ENCODE measurements at regions not wholly inside any gene's neighbourhood (a gene's known extent, or its start where the extent isn't known, plus 50 kb on each side); places are given as distances from the start of the nearest gene placed in this dataset.

GRCh38 chr11:13874597-13874996, 87.9 kb upstream of the SPON1 start:
- H3K27ac ChIP-seq (replicated peaks), result no peak overlapping the region
- no peak overlapping the region for H3K4me3 ChIP-seq (replicated peaks; ENCODE audit: insufficient read depth, low read length)
- TF ChIP-seq POLR2AphosphoS5 (IDR thresholded peaks at IDR 0.05; ENCODE audit: low read depth) (no peak), SPI1 (IDR thresholded peaks at IDR 0.05; ENCODE audit: borderline replicate concordance, low read depth) (no peak), REST (IDR thresholded peaks at IDR 0.05; ENCODE audit: insufficient replicate concordance, low read depth) (no peak), CTCF (IDR thresholded peaks at IDR 0.05; ENCODE audit: insufficient read depth, low read length) (no peak), GABPA (IDR thresholded peaks at IDR 0.05; ENCODE audit: low read depth) (no peak)
- DNase-seq (ENCODE audit: low read depth in 1 of 2, low spot score in 1 of 2), result no peak
- no peaks in the 10 kb centered on the region for H3K27me3 ChIP-seq (ENCODE audit: insufficient read depth, poor library complexity, severe bottlenecking)

- H3K27me3 ChIP-seq (ENCODE audit: insufficient read depth, poor library complexity, severe bottlenecking), result no peaks in the 10 kb centered on the region
- no peak overlapping the region for H3K27ac ChIP-seq (replicated peaks)
- DNase-seq (ENCODE audit: low read depth in 1 of 2, low spot score in 1 of 2), result no peak
- no peak overlapping the region for H3K4me3 ChIP-seq (replicated peaks; ENCODE audit: insufficient read depth, low read length)
- TF ChIP-seq POLR2AphosphoS5 (IDR thresholded peaks at IDR 0.05; ENCODE audit: low read depth) (no peak), GABPA (IDR thresholded peaks at IDR 0.05; ENCODE audit: low read depth) (no peak), REST (IDR thresholded peaks at IDR 0.05; ENCODE audit: insufficient replicate concordance, low read depth) (no peak), CTCF (IDR thresholded peaks at IDR 0.05; ENCODE audit: insufficient read depth, low read length) (no peak), SPI1 (IDR thresholded peaks at IDR 0.05; ENCODE audit: borderline replicate concordance, low read depth) (no peak)
Observed at GRCh38 chr11:13875643-13876042, 86.9 kb upstream of the SPON1 start.

GRCh38 chr11:13876423-13876822, 86.1 kb upstream of the SPON1 start:
- no peaks in the 10 kb centered on the region for H3K27me3 ChIP-seq (ENCODE audit: insufficient read depth, poor library complexity, severe bottlenecking)
- no peak for DNase-seq (ENCODE audit: low read depth in 1 of 2, low spot score in 1 of 2)
- TF ChIP-seq POLR2AphosphoS5 (IDR thresholded peaks at IDR 0.05; ENCODE audit: low read depth) (no peak), SPI1 (IDR thresholded peaks at IDR 0.05; ENCODE audit: borderline replicate concordance, low read depth) (no peak), REST (IDR thresholded peaks at IDR 0.05; ENCODE audit: insufficient replicate concordance, low read depth) (no peak), CTCF (IDR thresholded peaks at IDR 0.05; ENCODE audit: insufficient read depth, low read length) (no peak)
- H3K4me3 ChIP-seq (replicated peaks; ENCODE audit: insufficient read depth, low read length), result no peak overlapping the region
- no peak overlapping the region for H3K27ac ChIP-seq (replicated peaks)
